D721Med (cell line): ENCODE measurements at regions not wholly inside any gene's neighbourhood (a gene's known extent, or its start where the extent isn't known, plus 50 kb on each side); places are given as distances from the start of the nearest gene placed in this dataset.

ENCODE experiments used
- DNase-seq: peaks from one replicate; pipeline ENCODE4 v3.0.0; 2011; ENCODE audit warnings: low spot score; ENCODE audit not compliant: insufficient read length
- FAIRE-seq: peaks from 2 replicates; lab custom pipeline; 2011; peaks lifted over from hg19 to GRCh38; lab: Jason Lieb, UNC
- TF ChIP-seq, protein P1 (sequence below): IDR thresholded peaks from 2 replicates; pipeline ENCODE4 v1.5.1; 2012; ENCODE audit warnings: mild to moderate bottlenecking, control low read depth; ENCODE audit not compliant: insufficient read depth; ENCODE audit errors: missing control alignments

DNA sequence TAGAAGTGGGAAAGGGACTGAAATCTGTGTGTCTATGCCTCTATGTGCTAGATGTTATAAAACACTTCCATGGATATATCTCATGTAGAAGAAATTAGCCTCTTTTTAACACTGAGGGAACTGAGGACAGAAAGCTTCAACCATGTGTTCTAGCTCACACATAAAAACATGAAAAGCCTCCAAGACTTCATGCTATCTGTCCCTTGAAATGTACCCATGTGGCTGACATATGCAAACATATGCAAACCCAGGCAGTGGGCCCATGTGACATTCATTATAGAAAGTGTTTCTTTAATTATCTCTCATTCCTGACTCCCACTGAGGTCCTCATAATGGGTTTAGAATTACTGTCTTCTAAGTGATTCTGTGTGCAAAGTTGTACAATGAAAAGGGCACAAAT lies 134.7 kb upstream of the MAF start:
- TF ChIP-seq, protein P1, sequence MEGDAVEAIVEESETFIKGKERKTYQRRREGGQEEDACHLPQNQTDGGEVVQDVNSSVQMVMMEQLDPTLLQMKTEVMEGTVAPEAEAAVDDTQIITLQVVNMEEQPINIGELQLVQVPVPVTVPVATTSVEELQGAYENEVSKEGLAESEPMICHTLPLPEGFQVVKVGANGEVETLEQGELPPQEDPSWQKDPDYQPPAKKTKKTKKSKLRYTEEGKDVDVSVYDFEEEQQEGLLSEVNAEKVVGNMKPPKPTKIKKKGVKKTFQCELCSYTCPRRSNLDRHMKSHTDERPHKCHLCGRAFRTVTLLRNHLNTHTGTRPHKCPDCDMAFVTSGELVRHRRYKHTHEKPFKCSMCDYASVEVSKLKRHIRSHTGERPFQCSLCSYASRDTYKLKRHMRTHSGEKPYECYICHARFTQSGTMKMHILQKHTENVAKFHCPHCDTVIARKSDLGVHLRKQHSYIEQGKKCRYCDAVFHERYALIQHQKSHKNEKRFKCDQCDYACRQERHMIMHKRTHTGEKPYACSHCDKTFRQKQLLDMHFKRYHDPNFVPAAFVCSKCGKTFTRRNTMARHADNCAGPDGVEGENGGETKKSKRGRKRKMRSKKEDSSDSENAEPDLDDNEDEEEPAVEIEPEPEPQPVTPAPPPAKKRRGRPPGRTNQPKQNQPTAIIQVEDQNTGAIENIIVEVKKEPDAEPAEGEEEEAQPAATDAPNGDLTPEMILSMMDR = no peak
- no peak for FAIRE-seq
- no peak for DNase-seq

DNA sequence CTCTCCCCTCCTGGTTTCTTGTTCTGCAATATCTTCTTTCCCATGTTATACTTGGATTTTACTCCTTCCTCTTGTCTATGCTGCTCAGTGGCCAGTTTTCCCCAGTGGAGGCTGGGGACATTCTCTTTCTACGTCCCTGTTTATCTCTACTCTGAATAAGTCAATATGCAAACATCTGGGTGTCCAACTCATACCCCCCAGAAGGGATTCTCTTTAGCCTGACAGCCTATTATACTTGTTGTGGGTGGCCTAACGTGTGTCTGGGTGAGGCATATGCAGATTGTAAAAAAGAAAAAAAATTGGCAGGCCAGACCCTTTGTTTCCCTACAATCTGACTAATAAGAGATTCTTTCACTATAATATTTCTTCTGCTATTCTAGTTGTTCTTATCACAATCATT lies 134.2 kb upstream of the MAF start:
- no peak for FAIRE-seq
- DNase-seq = no peak
- TF ChIP-seq, protein P1 = no peak

DNA sequence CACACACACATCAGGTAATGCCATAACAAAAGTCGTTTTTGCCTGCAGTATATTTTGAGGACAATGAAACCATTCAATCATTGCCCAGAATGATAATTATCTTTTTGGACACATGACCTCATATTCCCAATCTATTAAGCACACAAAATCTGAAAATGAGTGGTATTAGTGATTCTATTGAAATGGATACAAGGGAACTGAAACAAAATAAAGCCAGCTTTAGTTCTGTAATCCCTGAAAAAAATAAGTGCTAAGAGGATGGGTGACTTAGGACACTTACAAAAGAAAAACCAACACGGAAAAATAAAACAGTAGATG lies 128.3 kb upstream of the MAF start:
- DNase-seq = no peak
- TF ChIP-seq, protein P1 = no peak
- no peak for FAIRE-seq

DNA sequence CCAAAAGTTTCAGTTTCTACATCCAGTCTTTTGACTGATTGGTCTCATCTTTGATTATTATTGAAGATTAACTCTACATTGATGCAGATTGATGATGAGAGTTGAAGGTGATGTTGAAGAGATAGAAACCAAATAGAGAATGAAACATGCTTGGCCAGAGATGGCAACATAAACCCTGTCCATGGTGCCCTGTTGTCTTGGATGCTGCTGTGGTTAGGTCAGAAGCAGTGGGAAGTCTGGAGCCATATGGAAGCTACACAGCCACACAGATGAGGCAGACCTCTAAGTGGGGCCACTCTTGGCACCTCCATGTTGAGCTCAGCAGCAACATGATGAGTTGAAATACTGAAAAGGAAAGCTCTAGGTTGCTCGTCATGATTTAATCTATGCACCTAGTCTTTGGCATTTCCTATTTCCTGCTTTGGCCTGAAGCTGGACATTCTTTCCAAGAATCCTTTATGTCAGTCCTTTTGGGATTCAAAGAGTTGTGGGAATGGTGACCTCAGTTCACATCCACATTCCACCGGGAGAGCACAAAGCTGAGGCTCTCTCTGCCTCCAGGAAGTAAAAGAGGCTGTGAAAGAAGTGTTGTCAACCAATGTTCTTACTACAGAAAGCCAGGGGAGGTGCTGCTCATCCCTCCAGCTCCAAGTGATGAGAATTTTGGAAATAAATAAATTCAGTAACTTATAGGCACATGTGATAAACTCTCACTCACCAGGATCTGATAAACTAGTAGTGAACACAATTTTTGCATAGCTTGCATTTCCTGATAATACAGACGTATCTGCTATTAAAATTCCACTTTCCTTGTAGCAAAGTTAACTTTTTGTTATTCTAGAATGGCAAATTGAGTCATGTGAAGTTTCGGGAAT lies 127.7 kb upstream of the MAF start:
- FAIRE-seq = no peak
- DNase-seq = no peak
- TF ChIP-seq, protein P1 = no peak

DNA sequence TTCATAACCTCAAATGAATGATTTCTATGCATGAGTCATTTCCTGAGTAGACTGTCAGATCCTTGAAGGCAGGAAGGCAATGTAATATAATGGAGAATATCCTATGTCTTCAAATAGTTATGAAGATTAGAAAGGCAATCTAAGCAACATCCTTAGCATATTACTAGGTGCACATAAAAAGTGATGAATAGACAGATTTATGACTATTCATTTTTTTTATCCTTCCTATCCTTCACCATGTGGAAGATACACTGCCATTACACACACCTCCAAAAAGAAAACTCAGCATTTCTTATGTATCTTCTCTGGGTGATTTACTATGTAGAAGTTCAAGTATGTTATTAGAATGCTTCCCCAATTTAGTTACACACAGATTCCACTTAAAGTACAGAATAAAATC lies 126.4 kb upstream of the MAF start:
- TF ChIP-seq, protein P1 = no peak
- FAIRE-seq (no peak), DNase-seq (no peak)

DNA sequence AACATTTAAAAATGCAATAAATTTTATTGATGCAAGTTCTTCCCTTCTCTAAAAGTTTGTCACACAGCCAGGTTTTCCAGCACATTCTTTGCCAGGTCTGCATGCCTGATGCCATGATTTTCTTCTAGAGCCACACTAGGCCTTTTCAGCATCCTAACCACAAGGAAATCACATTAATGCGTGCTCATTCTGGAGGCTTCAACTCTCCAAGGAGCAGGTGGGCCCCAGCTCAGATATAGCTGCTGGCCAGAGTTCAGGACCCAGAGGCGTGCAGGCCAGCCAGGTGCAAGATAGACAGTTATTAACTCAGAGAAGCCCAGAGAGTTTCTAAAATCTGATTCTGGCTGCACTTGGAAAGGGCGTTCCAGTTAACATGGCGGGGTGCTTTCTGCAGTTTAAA lies 124.5 kb upstream of the MAF start:
- no peak for FAIRE-seq
- no peak for DNase-seq
- TF ChIP-seq, protein P1 = no peak

DNA sequence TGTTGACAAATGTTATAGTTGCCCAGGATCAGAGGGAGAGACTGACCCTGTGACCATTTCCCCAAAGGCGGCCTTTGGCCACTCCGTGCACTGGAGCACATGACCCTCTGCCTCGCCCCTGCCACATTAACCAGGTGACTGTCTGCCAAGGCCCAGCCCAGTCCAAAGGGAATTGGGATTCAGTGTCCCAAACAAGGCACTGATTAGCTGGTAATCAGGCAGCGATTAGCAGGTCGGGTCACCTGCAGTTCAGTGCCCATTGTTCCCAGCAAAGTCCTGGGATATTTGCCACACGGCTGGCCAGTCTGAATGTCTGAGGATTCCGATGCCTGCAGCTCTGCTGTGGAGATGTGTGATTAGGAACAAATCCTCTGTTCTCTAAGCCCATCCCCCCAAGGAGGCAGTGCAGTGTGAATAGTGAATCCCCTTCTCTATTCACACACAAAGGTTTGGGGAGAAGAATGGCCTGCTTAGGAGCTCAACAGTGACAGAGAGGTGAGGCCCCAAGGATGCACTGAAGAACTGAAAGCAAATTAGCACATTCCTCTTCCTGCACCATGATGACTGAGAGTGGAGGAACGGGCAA lies 123.1 kb upstream of the MAF start:
- TF ChIP-seq, protein P1 = no peak
- FAIRE-seq = no peak
- DNase-seq = no peak
